Glutamatergic neuron (in vitro differentiated cells): ENCODE measurements at regions not wholly inside any gene's neighbourhood (a gene's known extent, or its start where the extent isn't known, plus 50 kb on each side); places are given as distances from the start of the nearest gene placed in this dataset.
"Not testable (repeated sequence)": the region's sequence is repeated elsewhere in the genome, so short reads cannot be mapped to it uniquely, and the experiment has no call there.

Source experiments
- DNase-seq: peaks from one replicate; pipeline ENCODE4 v3.0.0; 2022
- H3K27ac Mint-ChIP-seq: one replicate; pipeline ENCODE4 v1.8.0; 2020; ENCODE audit warnings: mild to moderate bottlenecking, mixed read lengths, inconsistent platforms; ENCODE audit not compliant: unreplicated experiment
- H3K27me3 Mint-ChIP-seq: one replicate; pipeline ENCODE4 v1.8.0; 2020; ENCODE audit warnings: mild to moderate bottlenecking, moderate library complexity, mixed read lengths, inconsistent platforms; ENCODE audit not compliant: unreplicated experiment
- H3K36me3 Mint-ChIP-seq: one replicate; pipeline ENCODE4 v1.8.0; 2020; ENCODE audit warnings: mild to moderate bottlenecking, mixed read lengths, inconsistent platforms; ENCODE audit not compliant: unreplicated experiment
- H3K4me1 Mint-ChIP-seq: one replicate; pipeline ENCODE4 v1.8.0; 2020; ENCODE audit warnings: mild to moderate bottlenecking, low read depth, mixed read lengths, inconsistent platforms; ENCODE audit not compliant: unreplicated experiment
- H3K4me3 Mint-ChIP-seq: one replicate; pipeline ENCODE4 v1.8.0; 2020; ENCODE audit warnings: mild to moderate bottlenecking, mixed read lengths, inconsistent platforms; ENCODE audit not compliant: unreplicated experiment
- H3K9me3 Mint-ChIP-seq: one replicate; pipeline ENCODE4 v1.8.0; 2020; ENCODE audit warnings: mild to moderate bottlenecking, moderate library complexity, mixed read lengths, inconsistent platforms; ENCODE audit not compliant: unreplicated experiment
- CTCF ChIP-seq: fragments of 200-600 bp; sonication (generic); IDR thresholded peaks from one replicate; pipeline ENCODE4 v1.5.0; 2021; ENCODE audit not compliant: partially characterized antibody, unreplicated experiment

- TF ChIP-seq CTCF, result no peak
- Mint-ChIP-seq H3K4me3 (no peak overlapping the region), H3K27me3 (peaks cover 3% of the 10 kb centered on the region), H3K4me1 (peaks cover 4% of the 10 kb centered on the region), H3K27ac (no peak overlapping the region), H3K9me3 (no peaks in the 10 kb centered on the region), H3K36me3 (no peaks in the 10 kb centered on the region)
- no peak for DNase-seq
Observed at GRCh38 chrX:124269881-124270280, 62.6 kb upstream of the TEX13D start.

GRCh38 chrX:124271599-124271998, 60.9 kb upstream of the TEX13D start:
- H3K36me3 Mint-ChIP-seq, DNase-seq, H3K27ac Mint-ChIP-seq, H3K4me1 Mint-ChIP-seq, H3K4me3 Mint-ChIP-seq, H3K27me3 Mint-ChIP-seq, H3K9me3 Mint-ChIP-seq: not testable (repeated sequence)

- Mint-ChIP-seq H3K27me3 (peaks cover 1% of the 10 kb centered on the region), H3K9me3 (no peaks in the 10 kb centered on the region), H3K36me3 (no peaks in the 10 kb centered on the region), H3K4me1 (peaks cover 6% of the 10 kb centered on the region), H3K27ac (no peak overlapping the region), H3K4me3 (no peak overlapping the region)
- no peak for DNase-seq
- no peak for TF ChIP-seq CTCF
Observed at GRCh38 chrX:124272370-124272982, 60.0 kb upstream of the TEX13D start.

- DNase-seq, result peak; percentile 17
- Mint-ChIP-seq H3K4me1 (peaks cover 6% of the 10 kb centered on the region), H3K9me3 (no peaks in the 10 kb centered on the region), H3K4me3 (peak overlapping the region; percentile 34), H3K27me3 (peaks cover 1% of the 10 kb centered on the region), H3K36me3 (no peaks in the 10 kb centered on the region), H3K27ac (no peak overlapping the region)
- no peak for TF ChIP-seq CTCF
Observed at GRCh38 chrX:124274438-124275181, 57.9 kb upstream of the TEX13D start.

GRCh38 chrX:124275182-124275894, 57.1 kb upstream of the TEX13D start:
- peaks cover 1% of the 10 kb centered on the region for H3K27me3 Mint-ChIP-seq

More at GRCh38 chrX:124275182-124275894, 57.1 kb upstream of the TEX13D start:
- no peak overlapping the region for H3K4me3 Mint-ChIP-seq
- TF ChIP-seq CTCF, result no peak
- H3K27ac Mint-ChIP-seq, result no peak overlapping the region
- peaks cover 6% of the 10 kb centered on the region for H3K4me1 Mint-ChIP-seq
- DNase-seq, result no peak
- H3K9me3 Mint-ChIP-seq, result no peaks in the 10 kb centered on the region
- H3K36me3 Mint-ChIP-seq, result no peaks in the 10 kb centered on the region
